ENCODE measurements at regions not wholly inside any gene's neighbourhood (a gene's known extent, or its start where the extent isn't known, plus 50 kb on each side); places are given as distances from the start of the nearest gene placed in this dataset.
A peak's percentile ranks its signal among the peaks of the same experiment; 100 is the strongest.

DNA sequence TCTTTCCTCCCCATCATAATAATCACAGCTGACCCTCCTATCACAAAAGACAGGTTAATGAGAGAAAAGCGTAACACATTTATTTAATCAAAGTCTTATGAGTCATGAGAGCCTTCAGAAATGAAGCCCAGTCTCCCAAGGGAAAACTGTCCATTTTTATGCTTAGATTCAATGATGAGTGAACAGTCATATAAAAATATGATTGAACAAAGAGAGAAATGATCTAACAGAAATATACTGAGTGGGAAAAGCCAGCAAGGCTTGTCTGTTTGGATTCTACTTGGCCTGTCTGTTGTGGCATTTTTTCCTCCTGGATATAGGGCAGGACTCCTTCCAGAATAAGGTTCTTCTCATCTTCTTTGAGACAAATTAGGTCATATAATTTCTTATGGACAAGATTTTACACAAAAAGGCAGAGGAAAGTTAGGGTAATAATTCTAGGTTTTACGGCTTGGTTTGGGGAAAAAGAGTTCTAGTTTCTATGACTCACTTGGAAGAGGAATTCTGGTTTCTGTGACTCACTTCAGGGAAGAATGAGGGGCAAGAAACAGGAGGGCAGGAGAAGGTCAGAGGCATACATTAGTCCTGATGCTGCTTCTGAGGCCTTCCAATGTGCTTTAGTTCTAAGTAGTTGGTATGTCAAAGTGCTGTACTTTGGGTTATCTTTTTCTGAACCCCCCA, 534.2 kb downstream of the ZIC1 start:
- POLR2A ChIA-PET (ENCODE audit: partially characterized antibody), result no interaction called here

DNA sequence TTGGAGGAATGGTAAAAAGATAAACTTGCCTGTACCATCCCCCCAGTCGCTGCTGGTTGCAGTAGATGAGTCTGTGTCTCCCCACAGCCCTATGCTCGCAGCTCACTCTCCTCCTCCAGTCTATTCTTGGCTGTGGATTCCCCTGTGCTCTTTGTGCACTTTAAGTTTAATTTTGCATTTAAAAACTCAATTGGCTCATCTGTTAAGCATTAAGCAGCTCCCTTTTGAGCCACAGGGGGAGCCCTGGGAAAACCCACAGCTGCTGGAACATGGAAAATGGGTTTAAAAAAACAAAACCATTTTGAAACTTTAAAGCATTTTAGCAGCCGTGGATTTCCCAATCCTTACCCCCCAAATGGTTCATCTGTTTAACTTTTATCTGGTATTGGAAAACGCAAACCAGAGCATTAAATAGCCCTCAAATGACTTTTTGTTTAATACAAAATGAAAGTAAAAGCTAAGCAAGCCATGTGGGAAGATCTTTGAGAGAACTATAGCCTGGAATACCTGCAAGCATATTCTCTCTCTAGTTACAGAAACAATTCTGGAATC, 536.9 kb downstream of the ZIC1 start:
- H3K27ac Mint-ChIP-seq, result no peak overlapping the region
- H3K27ac ChIP-seq (ENCODE audit: low read depth, low read length), result no peak overlapping the region
- intact Hi-C loops (cut with micrococcal nuclease), result no loop called here
- H3K27me3 ChIP-seq (ENCODE audit: insufficient read depth, low read length), result no peaks in the 10 kb centered on the region
- no peaks in the 10 kb centered on the region for H3K36me3 Mint-ChIP-seq
- no peaks in the 10 kb centered on the region for H3K4me1 ChIP-seq (ENCODE audit: insufficient read depth, low read length)
- DNase-seq, result no peak
- peak overlapping the region in 1 of 8 donors; percentile 48 for H3K4me3 Mint-ChIP-seq
- H3K9me3 Mint-ChIP-seq, result peaks cover 0 to 9% (median 3%) of the 10 kb centered on the region in 8 donors
- H3K4me3 ChIP-seq (ENCODE audit: low read length in 2 of 2), result no peak overlapping the region
- no peaks in the 10 kb centered on the region for H3K27me3 Mint-ChIP-seq
- no peaks in the 10 kb centered on the region for H3K9me3 ChIP-seq (ENCODE audit: control insufficient read depth in 1 of 2, low read length in 2 of 2)
- POLR2A ChIA-PET (ENCODE audit: partially characterized antibody), result no interaction called here
- no peaks in the 10 kb centered on the region for H3K36me3 ChIP-seq (ENCODE audit: insufficient read depth, low read length)
- CTCF ChIA-PET (ENCODE audit: partially characterized antibody), result no interaction called here
- H3K4me1 Mint-ChIP-seq, result peaks cover 0 to 3% (median 1%) of the 10 kb centered on the region in 4 donors

More for the DNA sequence above, 534.2 kb downstream of the ZIC1 start:
- DNase-seq, result no peak
- Mint-ChIP-seq H3K9me3 (peaks cover 0 to 9% (median 3%) of the 10 kb centered on the region in 8 donors), H3K4me1 (peaks cover 0 to 3% (median 1%) of the 10 kb centered on the region in 4 donors), H3K27me3 (no peaks in the 10 kb centered on the region), H3K27ac (no peak overlapping the region), H3K4me3 (no peak overlapping the region), H3K36me3 (no peaks in the 10 kb centered on the region)
- intact Hi-C loops (cut with micrococcal nuclease), result no loop called here
- no peaks in the 10 kb centered on the region for H3K4me1 ChIP-seq (ENCODE audit: insufficient read depth, low read length)
- H3K9me3 ChIP-seq (ENCODE audit: control insufficient read depth in 1 of 2, low read length in 2 of 2), result no peaks in the 10 kb centered on the region
- H3K36me3 ChIP-seq (ENCODE audit: insufficient read depth, low read length), result no peaks in the 10 kb centered on the region
- no peak overlapping the region for H3K4me3 ChIP-seq (ENCODE audit: low read length in 2 of 2)
- CTCF ChIA-PET (ENCODE audit: partially characterized antibody), result no interaction called here
- H3K27ac ChIP-seq (ENCODE audit: low read depth, low read length), result no peak overlapping the region
- no peaks in the 10 kb centered on the region for H3K27me3 ChIP-seq (ENCODE audit: insufficient read depth, low read length)

DNA sequence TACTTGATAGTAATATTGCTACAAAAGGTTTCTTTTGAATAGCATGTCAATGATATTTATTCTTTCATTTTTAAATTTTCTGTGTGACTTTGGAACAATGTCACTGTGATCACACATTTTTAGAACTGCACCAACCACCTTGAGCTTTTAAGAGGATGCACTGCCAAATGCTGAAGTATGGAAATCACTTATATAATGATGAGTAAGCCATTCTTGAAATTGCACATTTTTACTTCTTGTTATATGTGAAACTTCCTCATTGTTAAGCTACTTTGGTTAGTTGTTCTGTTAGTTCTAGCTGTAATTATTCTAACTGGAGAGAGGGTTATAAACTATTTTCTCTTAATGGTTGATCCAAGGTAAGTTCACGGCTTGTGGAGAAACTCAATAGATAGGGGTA, 547.5 kb downstream of the ZIC1 start:
- intact Hi-C loops (cut with micrococcal nuclease), result no loop called here
- Mint-ChIP-seq H3K9me3 (peaks cover 0 to 6% (median 2%) of the 10 kb centered on the region in 8 donors), H3K27me3 (no peaks in the 10 kb centered on the region), H3K27ac (no peak overlapping the region), H3K4me3 (no peak overlapping the region), H3K36me3 (no peaks in the 10 kb centered on the region), H3K4me1 (no peaks in the 10 kb centered on the region)
- no peaks in the 10 kb centered on the region for H3K4me1 ChIP-seq (ENCODE audit: insufficient read depth, low read length)
- CTCF ChIA-PET (ENCODE audit: partially characterized antibody), result no interaction called here
- POLR2A ChIA-PET (ENCODE audit: partially characterized antibody), result no interaction called here
- H3K9me3 ChIP-seq (ENCODE audit: control insufficient read depth in 1 of 2, low read length in 2 of 2), result no peaks in the 10 kb centered on the region
- no peaks in the 10 kb centered on the region for H3K36me3 ChIP-seq (ENCODE audit: insufficient read depth, low read length)
- no peak overlapping the region for H3K4me3 ChIP-seq (ENCODE audit: low read length in 2 of 2)
- no peak for DNase-seq
- H3K27me3 ChIP-seq (ENCODE audit: insufficient read depth, low read length), result no peaks in the 10 kb centered on the region
- H3K27ac ChIP-seq (ENCODE audit: low read depth, low read length), result no peak overlapping the region

DNA sequence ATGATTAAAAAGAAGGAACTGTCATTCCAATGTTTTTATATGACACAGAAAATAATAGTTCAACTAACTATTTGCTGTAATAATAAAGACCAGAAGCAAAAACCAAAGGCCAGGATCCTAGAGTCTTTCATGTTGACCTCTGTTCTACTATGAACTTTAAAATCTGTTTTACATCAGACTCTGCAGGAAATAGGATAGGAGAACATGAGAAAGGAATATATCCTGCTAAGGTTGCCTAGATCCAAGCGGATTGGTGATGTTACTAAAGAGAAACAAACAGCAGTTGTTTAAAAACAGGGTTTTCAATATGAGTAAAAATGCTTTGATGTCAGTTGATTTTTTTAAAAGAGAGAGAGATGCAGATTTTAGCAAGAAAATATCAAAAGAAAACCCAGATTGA, 549.6 kb downstream of the ZIC1 start:
- Mint-ChIP-seq H3K27me3 (no peaks in the 10 kb centered on the region), H3K4me1 (no peaks in the 10 kb centered on the region), H3K4me3 (no peak overlapping the region), H3K36me3 (no peaks in the 10 kb centered on the region), H3K27ac (no peak overlapping the region), H3K9me3 (peaks cover 0 to 6% (median 2%) of the 10 kb centered on the region in 8 donors)
- H3K4me1 ChIP-seq (ENCODE audit: insufficient read depth, low read length), result no peaks in the 10 kb centered on the region
- intact Hi-C loops (cut with micrococcal nuclease), result no loop called here
- ChIA-PET CTCF (ENCODE audit: partially characterized antibody) (no interaction called here), POLR2A (ENCODE audit: partially characterized antibody) (no interaction called here)
- H3K4me3 ChIP-seq (ENCODE audit: low read length in 2 of 2), result no peak overlapping the region
- no peaks in the 10 kb centered on the region for H3K9me3 ChIP-seq (ENCODE audit: control insufficient read depth in 1 of 2, low read length in 2 of 2)
- no peak for DNase-seq
- no peaks in the 10 kb centered on the region for H3K36me3 ChIP-seq (ENCODE audit: insufficient read depth, low read length)
- H3K27me3 ChIP-seq (ENCODE audit: insufficient read depth, low read length), result no peaks in the 10 kb centered on the region
- H3K27ac ChIP-seq (ENCODE audit: low read depth, low read length), result no peak overlapping the region

DNA sequence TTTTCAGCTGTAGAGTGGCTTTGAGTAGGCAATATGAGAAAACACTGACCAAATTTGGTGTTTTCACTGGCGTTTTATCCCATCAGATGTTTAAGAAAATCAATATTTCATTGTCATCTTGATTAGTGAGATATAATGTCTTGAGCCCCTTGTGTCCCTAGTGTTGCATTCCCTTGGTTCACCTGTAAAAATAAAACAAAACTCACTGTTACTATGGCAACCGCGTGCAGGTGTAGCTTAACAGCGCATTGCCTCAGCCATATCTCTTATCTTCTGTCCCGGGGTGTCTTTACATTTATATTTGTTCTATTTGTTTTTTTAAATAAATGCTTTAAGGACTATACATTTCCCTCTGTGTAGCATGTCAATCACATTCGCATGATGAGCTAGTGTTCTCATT, 551.6 kb downstream of the ZIC1 start:
- no peak for DNase-seq
- H3K9me3 Mint-ChIP-seq, result peaks cover 0 to 6% (median 2%) of the 10 kb centered on the region in 8 donors
- intact Hi-C loops (cut with micrococcal nuclease), result no loop called here
- no peak overlapping the region for H3K27ac Mint-ChIP-seq
- Histone ChIP-seq H3K27me3 (ENCODE audit: insufficient read depth, low read length) (no peaks in the 10 kb centered on the region), H3K9me3 (ENCODE audit: control insufficient read depth in 1 of 2, low read length in 2 of 2) (no peaks in the 10 kb centered on the region), H3K4me1 (ENCODE audit: insufficient read depth, low read length) (no peaks in the 10 kb centered on the region), H3K4me3 (ENCODE audit: low read length in 2 of 2) (no peak overlapping the region), H3K27ac (ENCODE audit: low read depth, low read length) (no peak overlapping the region), H3K36me3 (ENCODE audit: insufficient read depth, low read length) (no peaks in the 10 kb centered on the region)
- H3K4me1 Mint-ChIP-seq, result no peaks in the 10 kb centered on the region
- H3K27me3 Mint-ChIP-seq, result no peaks in the 10 kb centered on the region
- ChIA-PET CTCF (ENCODE audit: partially characterized antibody) (no interaction called here), POLR2A (ENCODE audit: partially characterized antibody) (no interaction called here)
- H3K4me3 Mint-ChIP-seq, result no peak overlapping the region
- H3K36me3 Mint-ChIP-seq, result no peaks in the 10 kb centered on the region

DNA sequence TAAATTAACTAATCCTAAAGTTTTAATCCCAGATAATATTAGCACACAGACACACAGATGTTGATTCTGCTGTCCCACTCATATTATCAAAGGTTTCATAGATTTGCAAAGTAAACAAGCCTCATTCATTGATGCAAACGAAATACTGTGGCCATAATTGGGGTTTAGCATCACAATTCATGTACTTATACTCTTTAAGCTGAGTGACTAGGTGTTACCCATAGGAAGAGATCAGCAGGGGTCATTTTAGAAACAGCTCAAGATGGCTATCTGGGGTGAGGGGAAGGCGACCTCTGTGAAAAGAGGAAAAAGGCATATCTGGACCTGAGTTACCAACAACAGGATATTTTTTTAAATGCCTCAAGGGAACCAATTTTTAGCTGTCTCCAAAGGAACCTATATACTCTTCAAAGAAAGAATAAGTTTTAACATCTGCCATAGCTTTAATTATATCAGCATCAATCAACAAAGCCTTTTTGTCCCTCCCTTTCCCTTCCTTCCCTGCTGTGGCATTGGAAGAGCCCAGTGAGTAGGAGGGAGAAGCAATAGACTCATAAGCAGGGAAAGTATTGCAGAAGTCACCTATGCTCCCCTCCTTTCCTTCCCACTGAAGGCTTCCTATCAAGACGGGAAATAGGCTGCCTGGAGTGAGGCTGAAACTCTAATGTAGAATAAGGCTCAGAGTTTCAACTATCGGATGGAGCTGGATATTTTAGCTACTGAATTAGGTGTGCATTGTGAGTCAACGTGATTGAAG, 553.4 kb downstream of the ZIC1 start:
- Histone ChIP-seq H3K27me3 (ENCODE audit: insufficient read depth, low read length) (no peaks in the 10 kb centered on the region), H3K4me1 (ENCODE audit: insufficient read depth, low read length) (no peaks in the 10 kb centered on the region), H3K4me3 (ENCODE audit: low read length in 2 of 2) (no peak overlapping the region), H3K36me3 (ENCODE audit: insufficient read depth, low read length) (no peaks in the 10 kb centered on the region), H3K9me3 (ENCODE audit: control insufficient read depth in 1 of 2, low read length in 2 of 2) (no peaks in the 10 kb centered on the region), H3K27ac (ENCODE audit: low read depth, low read length) (no peak overlapping the region)
- Mint-ChIP-seq H3K27me3 (no peaks in the 10 kb centered on the region), H3K9me3 (peaks cover 0 to 4% (median 2%) of the 10 kb centered on the region in 8 donors), H3K4me1 (no peaks in the 10 kb centered on the region), H3K27ac (no peak overlapping the region), H3K36me3 (no peaks in the 10 kb centered on the region), H3K4me3 (no peak overlapping the region)
- ChIA-PET CTCF (ENCODE audit: partially characterized antibody) (no interaction called here), POLR2A (ENCODE audit: partially characterized antibody) (no interaction called here)
- intact Hi-C loops (cut with micrococcal nuclease), result no loop called here
- no peak for DNase-seq

DNA sequence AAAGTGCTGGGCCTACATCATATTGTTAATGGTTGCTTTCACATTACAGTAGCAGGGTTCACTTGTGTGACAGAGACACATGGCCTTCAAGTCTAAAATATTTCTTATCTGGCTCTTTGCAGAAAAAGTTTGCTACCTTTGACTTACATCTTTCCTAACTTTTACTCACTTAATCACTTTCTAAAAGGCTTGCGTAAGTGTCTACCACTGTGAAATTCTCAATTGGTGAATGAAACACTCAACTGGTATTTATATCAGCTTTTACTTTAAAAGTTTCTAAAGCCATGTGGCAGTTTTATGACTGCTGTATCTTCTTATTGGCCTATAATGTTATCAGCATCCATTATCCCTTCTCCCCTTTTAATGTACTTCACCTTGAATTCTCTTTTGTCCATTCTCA, 554.5 kb downstream of the ZIC1 start:
- intact Hi-C loops (cut with micrococcal nuclease), result no loop called here
- Histone ChIP-seq H3K36me3 (ENCODE audit: insufficient read depth, low read length) (no peaks in the 10 kb centered on the region), H3K27ac (ENCODE audit: low read depth, low read length) (no peak overlapping the region), H3K4me3 (ENCODE audit: low read length in 2 of 2) (no peak overlapping the region), H3K4me1 (ENCODE audit: insufficient read depth, low read length) (no peaks in the 10 kb centered on the region), H3K27me3 (ENCODE audit: insufficient read depth, low read length) (no peaks in the 10 kb centered on the region), H3K9me3 (ENCODE audit: control insufficient read depth in 1 of 2, low read length in 2 of 2) (no peaks in the 10 kb centered on the region)
- Mint-ChIP-seq H3K36me3 (no peaks in the 10 kb centered on the region), H3K4me1 (no peaks in the 10 kb centered on the region), H3K4me3 (no peak overlapping the region), H3K27me3 (no peaks in the 10 kb centered on the region), H3K9me3 (peaks cover 0 to 4% (median under 1%) of the 10 kb centered on the region in 8 donors), H3K27ac (no peak overlapping the region)
- POLR2A ChIA-PET (ENCODE audit: partially characterized antibody), result no interaction called here
- CTCF ChIA-PET (ENCODE audit: partially characterized antibody), result no interaction called here
- no peak for DNase-seq
